NCI-H2196 treated with DMSO at 0.1 percent for 48 hours (cell line): ENCODE measurements at regions not wholly inside any gene's neighbourhood (a gene's known extent, or its start where the extent isn't known, plus 50 kb on each side); places are given as distances from the start of the nearest gene placed in this dataset.

Experiments
- DNase-seq: peaks from one replicate; lab custom pipeline; 2025; ENCODE audit not compliant: unreplicated experiment; lab: John Stamatoyannopoulos, UW

- DNase-seq: no peak
Observed at GRCh38 chr4:38310446-38311043, 350.3 kb downstream of the PTTG2 start.

GRCh38 chr4:38311495-38312126 is 351.4 kb downstream of the PTTG2 start:
- DNase-seq: no peak

GRCh38 chr4:38313175-38313574 is 350.8 kb upstream of the KLF3 start:
- DNase-seq: peak; percentile 94

GRCh38 chr4:38313999-38314561 is 349.9 kb upstream of the KLF3 start:
- DNase-seq: no peak

GRCh38 chr4:38314663-38315062 is 349.3 kb upstream of the KLF3 start:
- DNase-seq: peak; percentile 35

GRCh38 chr4:38315286-38315685 is 348.7 kb upstream of the KLF3 start:
- no peak for DNase-seq

GRCh38 chr4:38316045-38316444 is 348.0 kb upstream of the KLF3 start:
- no peak for DNase-seq

- DNase-seq: no peak
Observed at GRCh38 chr4:38317041-38317674, 346.8 kb upstream of the KLF3 start.

GRCh38 chr4:38318737-38319455 is 345.1 kb upstream of the KLF3 start:
- DNase-seq: peak; percentile 80

GRCh38 chr4:38319456-38320342 is 344.3 kb upstream of the KLF3 start:
- peak; percentile 60 for DNase-seq

- no peak for DNase-seq
Observed at GRCh38 chr4:38320343-38320695, 343.7 kb upstream of the KLF3 start.

- DNase-seq: no peak
Observed at GRCh38 chr4:38320833-38321232, 343.2 kb upstream of the KLF3 start.

GRCh38 chr4:38322714-38323113 is 341.3 kb upstream of the KLF3 start:
- no peak for DNase-seq

GRCh38 chr4:38323141-38323641 is 340.8 kb upstream of the KLF3 start:
- no peak for DNase-seq

- DNase-seq: no peak
Observed at GRCh38 chr4:38324861-38325628, 339.0 kb upstream of the KLF3 start.

- no peak for DNase-seq
Observed at GRCh38 chr4:38325629-38325913, 338.4 kb upstream of the KLF3 start.

GRCh38 chr4:38326499-38326898 is 337.5 kb upstream of the KLF3 start:
- DNase-seq: no peak

- no peak for DNase-seq
Observed at GRCh38 chr4:38327174-38327573, 336.8 kb upstream of the KLF3 start.

GRCh38 chr4:38328989-38329729 is 334.8 kb upstream of the KLF3 start:
- no peak for DNase-seq
